Esophagus squamous epithelium (tissue), 5 donors: ENCODE measurements at regions not wholly inside any gene's neighbourhood (a gene's known extent, or its start where the extent isn't known, plus 50 kb on each side); places are given as distances from the start of the nearest gene placed in this dataset.

Experiments used
- DNase-seq: peaks from one replicate; lab custom pipeline; 2025; lab: John Stamatoyannopoulos, UW
- H3K27ac ChIP-seq, 4 donors: fragments of 200-600 bp; sonication (generic); one replicate each; pipeline ENCODE4 v1.5.1; 2016 to 2019; ENCODE audit warnings: mild to moderate bottlenecking in 1 of 4
- H3K27me3 ChIP-seq, 4 donors: fragments of 200-600 bp; sonication (generic); 1 replicate in 3 of 4; 2 replicates in 1 of 4; pipeline versions ENCODE4 v1.5.1 to v1.6.0; 2017 to 2021; ENCODE audit warnings: antibody characterized with exemption in 1 of 4
- H3K36me3 ChIP-seq, 3 donors: fragments of 200-600 bp; sonication (generic); one replicate each; pipeline ENCODE4 v1.5.1; 2016 to 2019
- H3K4me1 ChIP-seq, 3 donors: fragments of 200-600 bp; sonication (generic); one replicate each; pipeline ENCODE4 v1.5.1; 2017 to 2019
- H3K4me3 ChIP-seq, 4 donors: fragments of 200-600 bp; sonication (generic); 1 replicate in 3 of 4; 2 replicates in 1 of 4; pipeline ENCODE4 v1.5.1; 2016 to 2019; ENCODE audit warnings: mild to moderate bottlenecking in 2 of 4, moderate library complexity in 1 of 4
- H3K9me3 ChIP-seq, 3 donors: fragments of 200-600 bp; sonication (generic); one replicate each; pipeline ENCODE4 v1.5.1; 2016 to 2019
- CTCF ChIP-seq, 6 experiments: fragments of 450-650 bp in 4 of 6; fragments of 200-600 bp in 2 of 6; sonication (generic) in 2 of 6; IDR thresholded peaks; one replicate each; pipeline ENCODE4 v1.5.1; 2016 to 2019; ENCODE audit warnings: antibody characterized with exemption in 6 of 6, mild to moderate bottlenecking in 4 of 6, moderate library complexity in 4 of 6
- POLR2A ChIP-seq, 4 donors: fragments of 450-650 bp; IDR thresholded peaks; one replicate each; pipeline ENCODE4 v1.6.1; 2017; ENCODE audit warnings: antibody characterized with exemption in 4 of 4, mild to moderate bottlenecking in 4 of 4, moderate library complexity in 3 of 4
- WGBS, 2 donors: methylation state at CpG; one replicate each; pipeline ENCODE4 v1.1.5; 2018; 5-methylcytosine and 5-hydroxymethylcytosine counted together
- intact Hi-C: fragments of 100-400 bp; cut with DNase I; formaldehyde crosslinking; loops from one replicate; pipeline ENCODE4 v1.15.0; 2022
- donor health status: DM: yes; HTN: yes; CAD: no.

GRCh38 chr14:31936115-31936514, 141.0 kb upstream of the ARHGAP5 start:
- Histone ChIP-seq H3K36me3 (no peaks in the 10 kb centered on the region), H3K4me3 (no peak overlapping the region), H3K27ac (peak overlapping the region in 3 of 4 donors; percentile 36 to 56 (median 42)), H3K27me3 (no peaks in the 10 kb centered on the region), H3K4me1 (peaks cover 0 to 14% (median 0%) of the 10 kb centered on the region in 3 donors), H3K9me3 (no peaks in the 10 kb centered on the region)
- intact Hi-C loops, result loop anchor here (10.0 kb wide), 1 partner anchor 319 kb away; no protein-coding TSS in a partner anchor
- DNase-seq, result no peak
- WGBS, 2 donors, result 73 to 76% methylated on average over 6 of the region's 6 CpGs
- TF ChIP-seq CTCF (IDR thresholded peaks at IDR 0.05), result no peak
- TF ChIP-seq POLR2A (IDR thresholded peaks at IDR 0.05), result no peak

GRCh38 chr14:31937730-31938346, 139.3 kb upstream of the ARHGAP5 start:
- TF ChIP-seq POLR2A (IDR thresholded peaks at IDR 0.05), result no peak
- TF ChIP-seq CTCF (IDR thresholded peaks at IDR 0.05), result no peak
- DNase-seq, result no peak
- H3K27ac ChIP-seq, result peak overlapping the region in 2 of 4 donors; percentile 42 to 50
- no peak overlapping the region for H3K4me3 ChIP-seq
- intact Hi-C loops, result loop anchor here (10.0 kb wide), 1 partner anchor 317 kb away; no protein-coding TSS in a partner anchor
- H3K27me3 ChIP-seq, result no peaks in the 10 kb centered on the region
- 39 to 45% methylated on average over 3 of the region's 3 CpGs for WGBS, 2 donors
- peaks cover 0 to 14% (median 0%) of the 10 kb centered on the region in 3 donors for H3K4me1 ChIP-seq
- H3K36me3 ChIP-seq, result no peaks in the 10 kb centered on the region
- H3K9me3 ChIP-seq, result no peaks in the 10 kb centered on the region

- H3K27me3 ChIP-seq, result no peaks in the 10 kb centered on the region
- no peak for DNase-seq
- H3K9me3 ChIP-seq, result no peaks in the 10 kb centered on the region
- no peaks in the 10 kb centered on the region for H3K36me3 ChIP-seq
- TF ChIP-seq POLR2A (IDR thresholded peaks at IDR 0.05), result no peak
- TF ChIP-seq CTCF (IDR thresholded peaks at IDR 0.05), result no peak
- H3K4me1 ChIP-seq, result peaks cover under 1 to 21% (median 6%) of the 10 kb centered on the region in 3 donors
- intact Hi-C loops, result loop anchor here (10.0 kb wide), 1 partner anchor 315 kb away; no protein-coding TSS in a partner anchor
- H3K4me3 ChIP-seq, result no peak overlapping the region
- WGBS, 2 donors, result 90% methylated on average over 4 of the region's 4 CpGs
- H3K27ac ChIP-seq, result no peak overlapping the region
Observed at GRCh38 chr14:31939934-31940333, 137.2 kb upstream of the ARHGAP5 start.

GRCh38 chr14:31941487-31941886, 135.6 kb upstream of the ARHGAP5 start:
- Histone ChIP-seq H3K27ac (no peak overlapping the region), H3K9me3 (no peaks in the 10 kb centered on the region), H3K4me3 (no peak overlapping the region), H3K4me1 (peaks cover 6 to 29% (median 10%) of the 10 kb centered on the region in 3 donors), H3K27me3 (no peaks in the 10 kb centered on the region), H3K36me3 (no peaks in the 10 kb centered on the region)
- TF ChIP-seq CTCF (IDR thresholded peaks at IDR 0.05) (no peak), POLR2A (IDR thresholded peaks at IDR 0.05) (no peak)
- intact Hi-C loops, result no loop called here
- DNase-seq, result no peak
- 63 to 91% methylated on average over 1 of the region's 1 CpG for WGBS, 2 donors

- intact Hi-C loops, result no loop called here
- Histone ChIP-seq H3K4me1 (peaks cover 6 to 37% (median 12%) of the 10 kb centered on the region in 3 donors), H3K27me3 (no peaks in the 10 kb centered on the region), H3K9me3 (no peaks in the 10 kb centered on the region), H3K27ac (no peak overlapping the region), H3K4me3 (no peak overlapping the region), H3K36me3 (no peaks in the 10 kb centered on the region)
- WGBS, 2 donors, result 82 to 90% methylated on average over 4 to 8 of the region's 9 CpGs
- TF ChIP-seq CTCF (IDR thresholded peaks at IDR 0.05), result no peak
- no peak for TF ChIP-seq POLR2A (IDR thresholded peaks at IDR 0.05)
- no peak for DNase-seq
Observed at GRCh38 chr14:31942166-31942841, 134.8 kb upstream of the ARHGAP5 start.
